HepG2 (cell line): ENCODE measurements at regions not wholly inside any gene's neighbourhood (a gene's known extent, or its start where the extent isn't known, plus 50 kb on each side); places are given as distances from the start of the nearest gene placed in this dataset.

Experiments used
- EHMT2 ChIP-seq: fragments of 200-600 bp; sonication (generic); IDR thresholded peaks from 2 replicates; pipeline ENCODE4 v1.7.0; 2017; ENCODE audit warnings: antibody characterized with exemption, low read depth, low read length, borderline replicate concordance
- GTF2F1 ChIP-seq: fragments of 150-350 bp; IDR thresholded peaks from 2 replicates; pipeline ENCODE4 v1.6.1; 2014; ENCODE audit warnings: low read length
- IRF1 ChIP-seq: sonication (generic); formaldehyde crosslinking; IDR thresholded peaks from 2 replicates; pipeline ENCODE4 v1.4.0; 2020; ENCODE audit warnings: low read depth, mild to moderate bottlenecking, missing genetic modification reagents
- POLR2A ChIP-seq, 2 experiments: IDR thresholded peaks; 2 replicates each; pipeline ENCODE4 v1.6.1; 2011; ENCODE audit warnings: low read depth in 2 of 2, low read length in 2 of 2, mild to moderate bottlenecking in 1 of 2, moderate library complexity in 1 of 2; ENCODE audit not compliant: insufficient read depth in 1 of 2
- ZNF337 ChIP-seq: sonication (generic); formaldehyde crosslinking; IDR thresholded peaks from 2 replicates; pipeline ENCODE4 v1.5.1; 2020; ENCODE audit warnings: missing genetic modification reagents, low read depth, mild to moderate bottlenecking, borderline replicate concordance
- ZNF75D ChIP-seq: sonication (generic); formaldehyde crosslinking; IDR thresholded peaks from 2 replicates; pipeline ENCODE4 v1.8.1; 2023; ENCODE audit warnings: missing genetic modification reagents, mild to moderate bottlenecking, borderline replicate concordance
- TF ChIP-seq, protein P1 (sequence below): IDR thresholded peaks from 2 replicates; pipeline ENCODE4 v1.6.1; 2016
- TF ChIP-seq, protein P2 (sequence below): sonication (generic); formaldehyde crosslinking; IDR thresholded peaks from 2 replicates; pipeline ENCODE4 v1.4.0; 2020; ENCODE audit warnings: missing genetic modification reagents
- TF ChIP-seq, protein P3 (sequence below): sonication (generic); formaldehyde crosslinking; IDR thresholded peaks from 2 replicates; pipeline ENCODE4 v1.4.0; 2020; ENCODE audit warnings: missing genetic modification reagents
- TF ChIP-seq, protein P4 (sequence below): sonication (generic); formaldehyde crosslinking; IDR thresholded peaks from 2 replicates; pipeline ENCODE4 v1.5.0; 2020; ENCODE audit warnings: mild to moderate bottlenecking, missing genetic modification reagents, moderate library complexity

- no peak for TF ChIP-seq GTF2F1
- TF ChIP-seq POLR2A (IDR thresholded peaks at IDR 0.05; ENCODE audit: insufficient read depth in 1 of 2, low read depth in 2 of 2, low read length in 2 of 2) = no peak
- TF ChIP-seq, protein P1, sequence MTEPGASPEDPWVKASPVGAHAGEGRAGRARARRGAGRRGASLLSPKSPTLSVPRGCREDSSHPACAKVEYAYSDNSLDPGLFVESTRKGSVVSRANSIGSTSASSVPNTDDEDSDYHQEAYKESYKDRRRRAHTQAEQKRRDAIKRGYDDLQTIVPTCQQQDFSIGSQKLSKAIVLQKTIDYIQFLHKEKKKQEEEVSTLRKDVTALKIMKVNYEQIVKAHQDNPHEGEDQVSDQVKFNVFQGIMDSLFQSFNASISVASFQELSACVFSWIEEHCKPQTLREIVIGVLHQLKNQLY (CRISPR knock-in tag) = no peak
- no peak for TF ChIP-seq ZNF75D (CRISPR knock-in tag)
- TF ChIP-seq ZNF337 (CRISPR knock-in tag) = no peak
- TF ChIP-seq, protein P2, sequence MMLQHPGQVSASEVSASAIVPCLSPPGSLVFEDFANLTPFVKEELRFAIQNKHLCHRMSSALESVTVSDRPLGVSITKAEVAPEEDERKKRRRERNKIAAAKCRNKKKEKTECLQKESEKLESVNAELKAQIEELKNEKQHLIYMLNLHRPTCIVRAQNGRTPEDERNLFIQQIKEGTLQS (CRISPR knock-in tag) = no peak
- no peak for TF ChIP-seq EHMT2
- no peak for TF ChIP-seq IRF1
- TF ChIP-seq, protein P3, sequence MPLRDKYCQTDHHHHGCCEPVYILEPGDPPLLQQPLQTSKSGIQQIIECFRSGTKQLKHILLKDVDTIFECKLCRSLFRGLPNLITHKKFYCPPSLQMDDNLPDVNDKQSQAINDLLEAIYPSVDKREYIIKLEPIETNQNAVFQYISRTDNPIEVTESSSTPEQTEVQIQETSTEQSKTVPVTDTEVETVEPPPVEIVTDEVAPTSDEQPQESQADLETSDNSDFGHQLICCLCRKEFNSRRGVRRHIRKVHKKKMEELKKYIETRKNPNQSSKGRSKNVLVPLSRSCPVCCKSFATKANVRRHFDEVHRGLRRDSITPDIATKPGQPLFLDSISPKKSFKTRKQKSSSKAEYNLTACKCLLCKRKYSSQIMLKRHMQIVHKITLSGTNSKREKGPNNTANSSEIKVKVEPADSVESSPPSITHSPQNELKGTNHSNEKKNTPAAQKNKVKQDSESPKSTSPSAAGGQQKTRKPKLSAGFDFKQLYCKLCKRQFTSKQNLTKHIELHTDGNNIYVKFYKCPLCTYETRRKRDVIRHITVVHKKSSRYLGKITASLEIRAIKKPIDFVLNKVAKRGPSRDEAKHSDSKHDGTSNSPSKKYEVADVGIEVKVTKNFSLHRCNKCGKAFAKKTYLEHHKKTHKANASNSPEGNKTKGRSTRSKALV (CRISPR knock-in tag) = no peak
- TF ChIP-seq, protein P4, sequence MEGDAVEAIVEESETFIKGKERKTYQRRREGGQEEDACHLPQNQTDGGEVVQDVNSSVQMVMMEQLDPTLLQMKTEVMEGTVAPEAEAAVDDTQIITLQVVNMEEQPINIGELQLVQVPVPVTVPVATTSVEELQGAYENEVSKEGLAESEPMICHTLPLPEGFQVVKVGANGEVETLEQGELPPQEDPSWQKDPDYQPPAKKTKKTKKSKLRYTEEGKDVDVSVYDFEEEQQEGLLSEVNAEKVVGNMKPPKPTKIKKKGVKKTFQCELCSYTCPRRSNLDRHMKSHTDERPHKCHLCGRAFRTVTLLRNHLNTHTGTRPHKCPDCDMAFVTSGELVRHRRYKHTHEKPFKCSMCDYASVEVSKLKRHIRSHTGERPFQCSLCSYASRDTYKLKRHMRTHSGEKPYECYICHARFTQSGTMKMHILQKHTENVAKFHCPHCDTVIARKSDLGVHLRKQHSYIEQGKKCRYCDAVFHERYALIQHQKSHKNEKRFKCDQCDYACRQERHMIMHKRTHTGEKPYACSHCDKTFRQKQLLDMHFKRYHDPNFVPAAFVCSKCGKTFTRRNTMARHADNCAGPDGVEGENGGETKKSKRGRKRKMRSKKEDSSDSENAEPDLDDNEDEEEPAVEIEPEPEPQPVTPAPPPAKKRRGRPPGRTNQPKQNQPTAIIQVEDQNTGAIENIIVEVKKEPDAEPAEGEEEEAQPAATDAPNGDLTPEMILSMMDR (CRISPR knock-in tag) = no peak
These were observed 200.7 kb downstream of the MYCN start for GRCh38 chr2:16140771-16141640.
